ENCODE measurements at regions not wholly inside any gene's neighbourhood (a gene's known extent, or its start where the extent isn't known, plus 50 kb on each side); places are given as distances from the start of the nearest gene placed in this dataset.
"Not testable (repeated sequence)": the region's sequence is repeated elsewhere in the genome, so short reads cannot be mapped to it uniquely, and the experiment has no call there.

GRCh38 chr18:75981102-75981501, 513.9 kb downstream of the ZNF516 start:
- no peak for DNase-seq

DNA sequence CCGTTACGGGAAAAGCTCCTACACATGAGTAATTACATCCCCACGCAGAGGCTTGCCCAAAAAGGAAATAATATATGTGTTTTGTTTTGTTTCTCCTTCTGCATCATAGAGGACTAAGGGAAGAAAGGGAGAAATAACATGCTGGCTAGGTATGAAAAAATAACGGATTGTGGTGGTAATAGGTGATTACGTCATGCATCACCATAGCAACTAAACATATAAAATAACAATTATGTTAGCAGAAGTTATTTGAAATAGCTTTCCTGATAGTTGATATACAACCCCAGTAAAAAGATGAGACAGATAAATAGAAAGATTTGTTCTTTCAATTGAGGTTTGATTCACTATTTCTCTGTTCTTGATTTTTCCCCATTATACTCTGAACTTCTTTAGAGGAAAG, 518.0 kb downstream of the ZNF516 start:
- DNase-seq = no peak

GRCh38 chr18:75970212-75970611, 524.8 kb downstream of the ZNF516 start:
- no peak for DNase-seq

DNA sequence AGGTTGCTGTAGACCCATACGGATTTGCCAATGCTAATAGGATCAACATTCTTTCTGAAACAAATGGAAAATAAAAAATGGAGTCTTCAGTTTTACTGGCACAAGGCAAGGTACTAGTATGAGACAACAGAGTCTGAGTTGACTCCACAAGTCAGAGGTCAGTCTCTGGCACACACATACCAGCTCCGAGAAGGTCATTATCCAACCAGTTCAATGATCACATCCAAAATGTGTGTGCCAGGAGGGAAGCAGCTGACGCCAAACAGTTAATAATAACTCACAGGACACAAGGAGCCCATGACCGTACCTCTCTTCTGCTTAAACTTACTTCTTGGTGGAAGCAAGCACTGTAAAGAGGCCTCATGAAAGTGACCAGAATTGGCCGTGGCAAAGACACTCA, 528.6 kb downstream of the ZNF516 start:
- DNase-seq = no peak

DNA sequence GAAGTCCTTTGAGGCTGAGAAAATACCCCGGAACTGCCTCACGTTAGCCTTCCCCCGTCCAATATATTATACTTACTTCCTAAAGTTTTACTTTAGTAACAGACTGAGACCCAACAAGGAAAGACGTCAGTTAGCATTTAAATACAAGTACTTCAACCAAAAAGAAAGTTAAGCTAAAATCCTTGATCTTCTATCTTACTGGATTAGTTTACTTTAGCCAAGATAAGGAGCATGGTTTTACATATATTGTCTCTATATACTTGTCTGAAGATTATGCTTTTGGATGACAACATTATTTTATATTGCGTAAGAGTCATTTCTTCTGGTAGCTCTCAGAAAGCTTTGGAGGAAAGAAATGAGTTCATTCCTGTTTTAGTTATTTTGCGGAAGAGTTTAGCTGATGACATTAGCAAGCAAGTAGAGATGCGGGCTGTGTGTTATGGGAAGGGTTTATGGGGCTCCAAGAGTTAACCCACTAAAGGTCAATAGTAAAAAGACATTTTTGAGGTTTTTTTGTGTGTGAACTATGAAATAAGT, 532.9 kb downstream of the ZNF516 start:
- no peak for DNase-seq

GRCh38 chr18:75960356-75960755, 532.9 kb upstream of the SMIM21 start:
- DNase-seq = not testable (repeated sequence)

- DNase-seq = no peak
Measured at GRCh38 chr18:75959150-75959549, 531.6 kb upstream of the SMIM21 start.

DNA sequence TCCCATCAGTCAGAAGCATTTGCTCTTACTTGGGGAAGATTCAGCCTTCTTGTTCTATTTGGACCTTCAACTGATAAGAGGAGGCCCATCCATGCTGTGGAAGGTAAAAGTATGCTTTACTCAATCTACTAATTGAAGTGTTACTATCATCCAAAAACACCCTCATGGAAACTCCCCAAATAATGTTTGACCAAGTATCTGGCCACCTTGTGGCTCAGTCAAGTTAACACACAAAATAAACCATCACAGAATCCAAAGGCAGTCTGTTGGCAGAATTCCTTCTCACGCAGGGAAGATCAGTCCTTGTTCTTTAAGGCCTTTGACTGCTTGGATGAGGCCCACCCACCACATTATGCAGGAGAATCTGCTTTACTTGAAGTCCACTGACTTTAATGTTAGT, 531.2 kb upstream of the SMIM21 start:
- no peak for DNase-seq

- DNase-seq = no peak
Measured at GRCh38 chr18:75945265-75945933, 517.9 kb upstream of the SMIM21 start.

DNA sequence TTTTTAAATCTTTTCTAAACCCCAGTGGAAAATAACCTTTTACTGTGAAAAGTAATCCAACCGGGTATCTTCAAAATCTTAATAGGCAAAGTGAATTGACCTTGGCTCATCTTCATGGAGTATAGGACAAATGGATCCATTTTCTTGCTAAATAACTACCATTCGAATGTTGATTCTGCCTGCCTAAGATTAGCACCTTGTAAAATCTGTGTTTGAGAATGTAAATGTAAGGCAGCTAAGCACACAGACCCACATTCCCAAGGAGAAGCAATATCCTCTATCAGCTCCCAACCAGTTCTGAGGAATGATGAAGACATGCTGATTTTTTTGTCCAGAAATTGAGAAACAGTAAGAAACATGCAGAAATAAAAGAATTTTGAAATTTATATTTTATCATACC, 509.8 kb upstream of the SMIM21 start:
- DNase-seq = no peak

DNA sequence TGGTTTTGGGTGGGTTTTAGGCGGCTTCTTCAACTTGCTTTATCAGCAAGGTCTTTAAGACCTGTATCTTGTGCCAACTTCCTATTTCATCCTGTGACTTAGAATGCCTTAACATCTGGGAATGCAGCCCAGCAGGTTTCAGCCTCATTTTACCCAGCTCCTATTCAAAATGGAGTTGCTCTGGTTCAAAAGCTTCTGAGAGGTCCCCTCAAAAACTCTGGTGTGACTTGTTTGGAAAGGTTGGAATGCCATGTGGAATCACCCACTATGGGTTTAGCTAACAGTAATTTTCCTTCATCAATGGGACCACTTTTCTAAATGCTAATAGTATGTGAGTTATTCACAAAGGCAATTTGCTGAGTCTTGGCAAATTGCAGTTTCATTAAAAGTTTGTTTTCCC, 509.4 kb upstream of the SMIM21 start:
- no peak for DNase-seq

GRCh38 chr18:75931079-75931478, 503.6 kb upstream of the SMIM21 start:
- DNase-seq = no peak

GRCh38 chr18:75928706-75929105, 501.2 kb upstream of the SMIM21 start:
- no peak for DNase-seq

DNA sequence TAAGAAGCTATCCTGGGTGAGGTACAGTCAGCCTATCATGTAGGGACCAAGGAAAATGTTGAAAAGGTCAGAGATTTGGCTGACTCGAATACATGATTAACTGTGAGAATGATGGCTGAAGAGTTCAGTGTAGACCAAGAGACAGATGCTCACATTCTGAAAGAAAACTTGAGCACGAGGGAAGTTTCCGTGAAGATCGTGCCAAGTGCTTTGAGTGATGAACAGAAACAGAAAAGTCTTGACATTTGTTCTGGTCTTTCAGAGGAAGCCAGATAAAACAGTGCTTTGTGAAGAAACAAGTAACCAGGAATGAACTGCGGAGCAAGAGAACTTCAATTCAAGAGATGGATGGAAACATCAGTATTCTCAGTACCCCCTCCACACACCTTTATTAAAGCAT, 500.3 kb upstream of the SMIM21 start:
- no peak for DNase-seq

DNA sequence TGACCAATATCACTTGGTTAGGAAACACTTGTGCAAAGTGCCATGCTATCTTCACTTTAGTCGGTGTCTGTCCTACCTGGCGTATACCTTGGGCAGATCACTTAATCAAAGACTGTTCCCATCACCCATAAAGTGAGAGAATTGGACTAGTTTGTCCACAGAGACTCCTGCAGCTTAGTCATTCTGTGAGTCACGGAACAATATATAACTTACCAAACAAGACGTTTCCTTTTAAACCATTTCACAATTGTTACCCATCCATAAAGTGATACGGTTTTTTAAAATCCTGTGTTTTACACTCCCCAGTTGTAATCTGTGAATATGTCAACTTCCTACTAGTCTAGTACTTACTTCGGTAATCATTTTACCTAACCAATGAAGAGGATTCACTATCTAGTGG, 499.3 kb upstream of the SMIM21 start:
- no peak for DNase-seq

GRCh38 chr18:75923169-75923568, 495.7 kb upstream of the SMIM21 start:
- peak; percentile 5 to 24 for DNase-seq

- DNase-seq = no peak
Measured at GRCh38 chr18:75916624-75916982, 489.1 kb upstream of the SMIM21 start.

- DNase-seq = peak in 1 of 2 donors; percentile 5
Measured at GRCh38 chr18:75915941-75916623, 488.6 kb upstream of the SMIM21 start.

- no peak for DNase-seq
Measured at GRCh38 chr18:75912829-75913228, 485.3 kb upstream of the SMIM21 start.

- no peak for DNase-seq
Measured at GRCh38 chr18:75904416-75904815, 476.9 kb upstream of the SMIM21 start.

DNA sequence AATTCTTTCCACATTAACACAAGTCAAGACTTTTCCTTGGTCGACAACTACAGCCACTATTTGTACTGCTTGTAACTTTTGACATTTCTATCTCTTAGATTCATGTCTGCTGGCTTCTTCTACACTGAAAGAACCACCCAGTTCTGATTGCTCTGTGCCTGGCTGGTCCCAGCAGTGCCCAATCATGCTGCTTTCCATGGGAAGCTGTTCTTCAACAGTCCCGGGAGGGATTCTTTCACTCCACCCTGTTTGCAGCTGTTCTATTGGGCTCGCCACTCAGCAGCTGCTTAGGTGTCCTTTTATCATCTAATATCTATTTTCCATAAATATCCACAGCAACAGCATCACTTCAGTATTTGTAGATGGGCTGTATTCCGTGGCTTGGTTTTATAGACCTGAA, 471.1 kb upstream of the SMIM21 start:
- no peak for DNase-seq

DNA sequence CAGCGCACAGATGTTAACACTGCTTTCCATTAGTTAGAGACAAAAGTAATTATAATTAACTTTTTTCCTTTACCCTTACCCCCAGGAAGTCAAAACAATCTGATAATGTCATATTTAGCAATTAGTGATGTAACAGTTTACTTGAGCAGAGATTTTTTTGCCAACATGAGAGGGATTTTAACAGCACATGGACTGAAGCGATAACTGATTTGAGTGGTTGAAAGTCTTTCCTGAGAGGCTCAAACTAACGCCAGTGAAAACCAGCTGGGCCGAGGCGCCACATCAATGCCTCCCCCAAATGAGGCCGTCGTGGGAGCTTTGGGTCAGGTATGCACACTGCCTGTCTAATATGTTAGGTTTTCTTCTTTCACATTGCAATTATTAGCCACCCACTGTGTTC, 469.9 kb upstream of the SMIM21 start:
- no peak for DNase-seq

GRCh38 chr18:75896865-75897264, 469.4 kb upstream of the SMIM21 start:
- DNase-seq = no peak

- no peak for DNase-seq
Measured at GRCh38 chr18:75895135-75895534, 467.6 kb upstream of the SMIM21 start.

DNA sequence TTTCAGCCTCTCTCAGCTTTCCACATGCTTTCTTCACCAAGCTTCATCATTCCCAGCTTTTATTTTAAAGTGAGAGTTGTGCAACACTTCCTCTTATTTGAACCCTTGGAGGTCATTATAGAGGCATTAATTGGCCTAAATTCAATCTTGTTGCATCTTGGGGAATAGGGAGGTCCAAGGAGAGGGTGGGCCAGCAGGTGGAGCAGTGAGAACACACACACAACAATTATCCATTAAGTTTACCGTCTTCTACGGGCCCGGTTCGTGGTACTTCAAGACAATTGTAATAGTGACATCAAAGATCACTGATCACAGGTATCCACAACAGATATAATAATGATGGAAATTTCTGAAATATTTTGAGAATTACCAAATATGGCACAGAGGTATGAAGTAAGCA, 457.2 kb upstream of the SMIM21 start:
- DNase-seq = no peak

Measured in hippocampal formation (tissue), 2 donors.